ENCODE measurements at regions not wholly inside any gene's neighbourhood (a gene's known extent, or its start where the extent isn't known, plus 50 kb on each side); places are given as distances from the start of the nearest gene placed in this dataset.

- H3K27ac ChIP-seq = no peak overlapping the region
- DNase-seq (ENCODE audit: low read depth, low spot score) = no peak
These were observed 170.6 kb upstream of the DIO2 start for GRCh38 chr14:80381807-80382363.

- no peak overlapping the region for H3K27ac ChIP-seq
These were observed 167.7 kb upstream of the DIO2 start for GRCh38 chr14:80379035-80379434.

GRCh38 chr14:80378084-80378690 lies 166.9 kb upstream of the DIO2 start:
- DNase-seq (ENCODE audit: low read depth, low spot score) = no peak
- H3K27ac ChIP-seq = no peak overlapping the region

More at GRCh38 chr14:80379035-80379434, 167.7 kb upstream of the DIO2 start:
- DNase-seq (ENCODE audit: low read depth, low spot score) = no peak

GRCh38 chr14:80364816-80365215 lies 153.5 kb upstream of the DIO2 start:
- no peak overlapping the region for H3K27ac ChIP-seq
- no peak for DNase-seq (ENCODE audit: low read depth, low spot score)

GRCh38 chr14:80364274-80364673 lies 153.0 kb upstream of the DIO2 start:
- DNase-seq (ENCODE audit: low read depth, low spot score) = no peak
- H3K27ac ChIP-seq = no peak overlapping the region

DNA sequence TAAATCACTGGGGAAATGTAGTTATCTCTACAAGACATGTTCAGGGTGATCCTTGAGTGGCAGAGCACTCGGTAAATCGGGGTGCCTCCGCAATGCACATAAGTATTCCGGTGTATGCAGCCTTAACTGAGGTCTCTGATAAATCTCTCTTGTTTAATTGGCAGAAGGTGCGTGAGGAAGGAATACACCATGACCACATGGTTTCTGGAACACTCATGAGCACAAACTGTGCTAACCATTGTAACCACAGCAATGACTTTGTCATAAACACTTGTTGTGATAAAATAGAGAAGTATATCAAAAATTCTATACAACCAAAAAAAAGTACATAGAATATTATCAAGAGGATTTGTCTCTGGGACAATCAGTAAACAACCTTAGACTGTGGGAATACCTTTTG lies 146.8 kb upstream of the DIO2 start:
- H3K27ac ChIP-seq = no peak overlapping the region
- no peak for DNase-seq (ENCODE audit: low read depth, low spot score)

GRCh38 chr14:80356413-80356812 lies 145.1 kb upstream of the DIO2 start:
- no peak for DNase-seq (ENCODE audit: low read depth, low spot score)
- no peak overlapping the region for H3K27ac ChIP-seq

DNA sequence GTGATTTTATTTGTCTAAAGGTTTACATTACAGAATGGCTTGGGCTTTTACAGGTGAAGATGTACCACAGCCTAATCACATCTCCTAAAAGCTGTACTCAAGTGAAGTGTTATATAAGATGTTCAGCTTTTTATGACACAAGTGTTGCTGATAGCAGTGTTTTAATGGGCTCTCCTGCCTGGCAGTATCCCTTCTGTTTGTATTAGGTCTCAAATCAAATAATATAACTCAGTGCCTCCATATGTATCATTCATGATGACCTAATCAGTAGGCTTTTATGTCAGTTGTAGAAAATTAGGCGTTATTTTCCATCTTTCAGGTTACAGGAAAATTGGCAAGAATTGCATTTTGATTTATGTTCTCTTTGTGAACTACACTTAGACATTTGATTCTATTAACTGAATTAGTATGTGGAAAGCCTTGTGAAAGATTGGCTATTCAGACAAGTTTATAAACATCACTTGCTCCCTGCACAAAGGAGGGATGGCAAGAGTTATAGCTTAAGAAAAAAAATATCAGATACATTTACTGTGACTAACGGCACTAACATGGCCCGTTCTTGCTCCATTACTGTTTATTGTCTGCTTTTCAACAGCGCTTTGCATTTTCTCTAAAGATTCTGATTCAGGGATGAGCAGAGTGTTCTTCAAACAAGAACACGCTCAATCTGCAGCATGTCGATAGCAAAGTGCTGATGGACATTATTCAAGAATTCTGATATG lies 143.7 kb upstream of the DIO2 start:
- no peak for DNase-seq (ENCODE audit: low read depth, low spot score)
- H3K27ac ChIP-seq = no peak overlapping the region

DNA sequence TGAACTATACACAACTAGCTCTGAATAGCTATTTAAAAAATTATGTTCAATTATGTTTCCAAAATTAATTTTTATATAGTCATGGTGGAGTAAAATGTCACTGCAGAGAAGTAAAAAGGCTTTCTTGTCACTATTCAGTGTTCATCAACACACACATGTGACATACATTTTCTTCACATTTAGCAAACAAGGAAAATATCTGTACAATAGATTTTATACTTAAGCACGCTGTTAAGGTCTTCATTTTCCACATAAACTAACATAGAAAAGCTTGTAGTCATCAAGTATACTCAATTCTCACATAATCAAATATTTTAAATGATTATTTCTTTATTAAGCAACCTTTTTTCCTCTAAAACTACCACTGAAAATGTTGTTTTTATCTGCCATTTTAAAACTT lies 141.2 kb upstream of the DIO2 start:
- H3K27ac ChIP-seq = no peak overlapping the region
- DNase-seq (ENCODE audit: low read depth, low spot score) = no peak

- H3K27ac ChIP-seq = no peak overlapping the region
- no peak for DNase-seq (ENCODE audit: low read depth, low spot score)
These were observed 139.4 kb upstream of the DIO2 start for GRCh38 chr14:80350707-80351106.

GRCh38 chr14:80346395-80346794 lies 135.1 kb upstream of the DIO2 start:
- DNase-seq (ENCODE audit: low read depth, low spot score) = no peak
- no peak overlapping the region for H3K27ac ChIP-seq

- DNase-seq (ENCODE audit: low read depth, low spot score) = no peak
- no peak overlapping the region for H3K27ac ChIP-seq
These were observed 132.9 kb upstream of the DIO2 start for GRCh38 chr14:80344208-80344607.

DNA sequence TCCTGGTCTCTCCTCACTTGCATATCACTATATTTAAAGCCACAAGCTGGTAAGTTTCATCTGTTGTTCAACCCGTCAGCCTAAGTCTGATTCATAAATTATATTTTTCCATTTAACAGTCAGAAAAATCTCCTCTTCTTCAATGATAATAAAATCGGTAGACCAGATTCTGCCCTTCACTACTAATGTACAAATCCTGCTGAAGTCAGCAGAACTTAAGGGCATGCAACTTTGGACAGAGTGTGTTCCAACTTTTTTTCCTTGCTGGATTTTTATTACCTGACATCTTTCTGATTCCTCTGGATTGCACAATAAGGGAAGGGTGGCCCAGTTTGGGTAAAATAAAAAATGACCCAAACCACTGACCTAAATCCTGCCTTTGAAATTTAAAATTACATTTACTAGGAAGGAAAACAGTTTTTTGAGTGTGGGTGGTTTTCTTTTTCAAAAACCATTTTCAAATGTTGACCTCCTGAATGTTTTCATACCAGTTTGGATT lies 125.4 kb upstream of the DIO2 start:
- no peak overlapping the region for H3K27ac ChIP-seq
- no peak for DNase-seq (ENCODE audit: low read depth, low spot score)

DNA sequence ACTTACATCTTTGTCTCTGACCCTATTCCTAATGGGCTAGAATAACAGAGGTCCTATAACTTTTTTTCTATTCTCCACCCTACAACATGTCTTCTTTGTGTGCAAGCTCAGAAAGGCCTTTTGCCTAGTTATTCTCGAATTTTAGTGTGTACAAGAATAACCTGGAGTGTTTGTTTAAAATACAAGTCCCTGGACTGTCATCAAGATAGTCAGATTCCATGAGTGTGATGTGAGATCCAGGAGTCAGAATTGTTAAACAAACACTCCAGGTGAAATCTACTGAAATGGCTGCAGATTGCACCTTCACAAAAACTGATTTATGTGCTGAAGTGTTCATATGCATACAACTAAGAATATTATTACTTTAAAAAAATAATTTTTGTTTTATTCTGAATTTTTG lies 114.4 kb upstream of the DIO2 start:
- H3K27ac ChIP-seq = no peak overlapping the region
- DNase-seq (ENCODE audit: low read depth, low spot score) = no peak

DNA sequence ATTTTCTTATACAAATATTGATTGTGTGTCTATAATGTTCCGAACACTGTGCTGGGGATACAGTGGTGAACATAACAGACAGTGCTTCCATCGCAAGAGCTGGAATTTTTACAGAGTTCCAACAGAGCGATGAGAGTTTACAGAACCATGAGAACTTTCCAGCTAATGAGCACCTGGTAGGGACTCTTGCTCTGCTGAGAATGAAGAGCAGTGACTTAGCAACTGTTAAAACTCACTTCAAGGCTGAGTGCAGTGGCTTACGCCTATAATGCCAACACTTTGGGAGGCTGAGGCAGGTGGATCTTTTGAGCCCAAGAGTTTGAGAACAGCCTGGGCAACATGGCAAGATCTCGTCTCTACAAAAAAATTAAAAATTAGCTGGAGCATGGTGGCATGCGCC lies 113.8 kb upstream of the DIO2 start:
- DNase-seq (ENCODE audit: low read depth, low spot score) = no peak
- H3K27ac ChIP-seq = no peak overlapping the region

DNA sequence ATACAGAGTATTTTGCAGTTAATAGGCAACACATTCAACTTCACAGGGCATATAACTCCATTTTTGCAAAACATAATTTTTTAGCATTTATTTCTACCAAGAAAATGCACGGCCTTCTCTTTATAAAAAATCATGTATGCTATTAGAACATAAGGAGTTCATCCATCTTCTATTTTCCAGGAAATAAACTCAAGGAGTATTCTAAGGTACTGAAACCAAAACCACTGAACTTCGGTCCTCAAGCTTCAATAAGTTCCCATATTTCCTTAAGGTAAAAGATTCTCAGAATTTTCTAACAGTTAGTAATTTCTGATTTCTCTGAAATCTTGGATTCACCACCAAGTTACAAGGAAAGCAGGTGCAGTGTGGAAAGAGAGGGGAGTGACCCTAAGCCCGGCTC lies 113.3 kb upstream of the DIO2 start:
- no peak for DNase-seq (ENCODE audit: low read depth, low spot score)
- H3K27ac ChIP-seq = no peak overlapping the region

DNA sequence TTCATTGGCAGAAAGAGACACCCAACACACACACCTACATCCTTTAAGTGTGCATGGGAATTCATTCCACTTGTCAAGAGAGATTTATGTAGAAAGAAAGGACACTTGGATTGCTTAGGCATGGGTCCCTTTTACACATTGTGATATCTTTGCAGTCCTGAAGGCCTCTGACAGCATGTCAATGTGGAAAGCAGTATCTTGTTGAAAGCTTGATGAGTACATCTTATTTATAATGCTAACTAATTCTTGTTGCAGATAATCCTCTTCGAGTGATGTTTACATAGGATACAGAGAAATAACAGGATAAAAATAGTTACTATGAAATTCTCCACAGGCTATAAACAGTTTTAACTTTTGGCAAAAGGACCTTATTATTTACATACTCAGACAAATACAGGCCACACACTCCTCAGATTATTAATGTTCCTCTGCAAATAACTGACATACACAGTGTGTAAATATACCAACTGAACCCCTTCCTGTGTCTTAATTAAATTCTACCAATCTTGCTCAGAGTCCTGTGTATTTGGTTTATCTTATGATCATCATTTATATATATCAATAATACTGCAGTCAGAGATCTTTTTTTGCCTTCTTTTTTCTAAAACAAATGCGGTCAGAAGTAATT lies 111.8 kb upstream of the DIO2 start:
- no peak overlapping the region for H3K27ac ChIP-seq
- no peak for DNase-seq (ENCODE audit: low read depth, low spot score)

DNA sequence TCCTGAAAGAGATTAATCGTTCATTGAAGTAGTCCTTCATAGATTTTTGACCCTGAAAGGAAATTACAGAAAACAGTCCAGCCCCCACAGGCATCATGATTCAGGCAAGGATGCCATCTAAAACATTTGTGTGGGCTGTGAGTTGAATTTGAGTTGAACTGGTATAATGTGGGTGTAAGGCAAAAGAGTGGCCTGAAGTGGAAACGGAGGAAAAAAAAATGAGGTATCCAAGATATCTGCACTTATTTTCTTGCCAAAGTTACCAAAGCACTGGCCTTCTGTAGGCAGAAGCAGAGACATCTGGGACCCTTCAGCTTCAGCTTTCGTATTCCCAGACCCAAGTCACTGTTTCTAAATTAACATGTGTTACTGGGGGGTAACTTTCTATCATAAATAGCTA lies 105.1 kb upstream of the DIO2 start:
- H3K27ac ChIP-seq = no peak overlapping the region
- no peak for DNase-seq (ENCODE audit: low read depth, low spot score)

DNA sequence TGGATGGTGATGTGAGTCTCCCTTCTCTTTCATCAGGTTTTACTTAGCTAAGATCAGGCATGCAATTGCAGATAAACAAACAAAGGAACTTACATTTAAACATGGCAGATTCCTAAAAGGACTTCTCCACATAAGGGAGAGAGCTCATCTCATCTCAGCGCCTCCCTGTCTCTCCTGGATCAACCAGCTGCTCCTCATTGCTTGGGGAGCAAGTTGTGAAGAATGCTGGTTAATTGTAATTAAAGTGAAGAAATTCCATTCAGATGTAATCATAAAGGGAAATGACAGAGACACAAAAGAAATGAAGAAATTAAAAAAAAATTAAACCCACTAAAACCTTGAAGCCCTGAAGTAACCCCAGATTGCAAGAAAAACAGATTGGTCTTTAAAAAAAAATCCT lies 104.4 kb upstream of the DIO2 start:
- DNase-seq (ENCODE audit: low read depth, low spot score) = no peak

GRCh38 chr14:80313806-80314205 lies 102.5 kb upstream of the DIO2 start:
- H3K27ac ChIP-seq = no peak overlapping the region
- no peak for DNase-seq (ENCODE audit: low read depth, low spot score)

More for the DNA sequence above, 104.4 kb upstream of the DIO2 start:
- H3K27ac ChIP-seq = no peak overlapping the region

All from epithelial cell of prostate (primary cell).